Activated CD4-positive, alpha-beta memory T cell treated with anti-CD3 and anti-CD28 coated beads for 36 hours (primary cell): ENCODE measurements at regions not wholly inside any gene's neighbourhood (a gene's known extent, or its start where the extent isn't known, plus 50 kb on each side); places are given as distances from the start of the nearest gene placed in this dataset.

Source experiments
- CTCF ChIA-PET: fragments of 350-600 bp; sonication (Branson Sonifier 250); formaldehyde crosslinking; loops from one replicate; lab custom pipeline; 2021; ENCODE audit warnings: antibody characterized with exemption, inconsistent platforms; lab: Charles Lee
- POLR2A ChIA-PET: fragments of 350-600 bp; sonication (Branson Sonifier 250); formaldehyde crosslinking; loops from one replicate; lab custom pipeline; 2021; ENCODE audit warnings: antibody characterized with exemption; lab: Charles Lee
- DNase-seq: peaks from one replicate; pipeline ENCODE4 v3.0.0-alpha.2; 2020
- H3K27ac Mint-ChIP-seq: one replicate; pipeline ENCODE4 v1.8.0; 2021; ENCODE audit warnings: mixed read lengths
- H3K27me3 Mint-ChIP-seq: one replicate; pipeline ENCODE4 v1.8.0; 2021; ENCODE audit warnings: mixed read lengths
- H3K36me3 Mint-ChIP-seq: one replicate; pipeline ENCODE4 v1.8.0; 2021; ENCODE audit warnings: mixed read lengths
- H3K4me1 Mint-ChIP-seq: one replicate; pipeline ENCODE4 v1.8.0; 2021; ENCODE audit warnings: low read depth, mixed read lengths
- H3K4me3 Mint-ChIP-seq: one replicate; pipeline ENCODE4 v1.8.0; 2021; ENCODE audit warnings: mild to moderate bottlenecking, mixed read lengths
- H3K9me3 Mint-ChIP-seq: one replicate; pipeline ENCODE4 v1.8.0; 2021; ENCODE audit warnings: mixed read lengths
- intact Hi-C: fragments of 100-400 bp; cut with micrococcal nuclease; formaldehyde crosslinking; loops from one replicate; pipeline ENCODE4 v1.15.1; 2023

DNA sequence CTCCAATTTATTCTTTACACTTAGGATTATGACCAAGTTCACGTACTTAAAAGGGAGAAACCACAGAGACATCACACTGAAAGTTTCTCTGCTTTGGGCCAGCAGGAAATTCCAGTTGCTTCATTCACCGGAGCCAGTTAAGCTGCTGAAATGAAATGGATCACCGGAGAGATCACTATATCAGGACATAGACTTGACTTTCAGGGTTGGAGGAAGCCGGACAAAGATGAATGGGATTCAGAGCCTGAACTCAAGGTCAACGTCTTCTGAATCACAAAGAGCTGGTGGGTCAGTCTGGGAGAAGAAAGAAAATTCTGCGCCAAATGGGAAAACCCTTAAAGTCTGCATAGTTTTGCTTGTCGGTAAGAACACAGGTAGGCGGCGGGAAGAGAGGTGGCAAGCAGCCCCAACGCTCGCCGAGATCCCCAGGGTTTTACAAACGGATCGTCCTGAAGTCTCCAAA is 81.9 kb upstream of the CCDC28A start:
- Mint-ChIP-seq H3K27me3 (peaks cover 24% of the 10 kb centered on the region), H3K4me1 (peaks cover 9% of the 10 kb centered on the region), H3K36me3 (no peaks in the 10 kb centered on the region), H3K4me3 (peak overlapping the region; percentile 54), H3K27ac (no peak overlapping the region), H3K9me3 (no peaks in the 10 kb centered on the region)
- intact Hi-C loops = loop anchor here (1.0 to 2.0 kb wide), 3 partner anchors 75 to 295 kb away; partner anchors contain the start of gene CCDC28A
- ChIA-PET POLR2A (no interaction called here), CTCF (interaction anchor here (0.9 to 2.6 kb wide), 10 partner anchors 11 to 673 kb away, joined by 3 to 23 read pairs (median 4); no protein-coding TSS in a partner anchor)
- DNase-seq = no peak

DNA sequence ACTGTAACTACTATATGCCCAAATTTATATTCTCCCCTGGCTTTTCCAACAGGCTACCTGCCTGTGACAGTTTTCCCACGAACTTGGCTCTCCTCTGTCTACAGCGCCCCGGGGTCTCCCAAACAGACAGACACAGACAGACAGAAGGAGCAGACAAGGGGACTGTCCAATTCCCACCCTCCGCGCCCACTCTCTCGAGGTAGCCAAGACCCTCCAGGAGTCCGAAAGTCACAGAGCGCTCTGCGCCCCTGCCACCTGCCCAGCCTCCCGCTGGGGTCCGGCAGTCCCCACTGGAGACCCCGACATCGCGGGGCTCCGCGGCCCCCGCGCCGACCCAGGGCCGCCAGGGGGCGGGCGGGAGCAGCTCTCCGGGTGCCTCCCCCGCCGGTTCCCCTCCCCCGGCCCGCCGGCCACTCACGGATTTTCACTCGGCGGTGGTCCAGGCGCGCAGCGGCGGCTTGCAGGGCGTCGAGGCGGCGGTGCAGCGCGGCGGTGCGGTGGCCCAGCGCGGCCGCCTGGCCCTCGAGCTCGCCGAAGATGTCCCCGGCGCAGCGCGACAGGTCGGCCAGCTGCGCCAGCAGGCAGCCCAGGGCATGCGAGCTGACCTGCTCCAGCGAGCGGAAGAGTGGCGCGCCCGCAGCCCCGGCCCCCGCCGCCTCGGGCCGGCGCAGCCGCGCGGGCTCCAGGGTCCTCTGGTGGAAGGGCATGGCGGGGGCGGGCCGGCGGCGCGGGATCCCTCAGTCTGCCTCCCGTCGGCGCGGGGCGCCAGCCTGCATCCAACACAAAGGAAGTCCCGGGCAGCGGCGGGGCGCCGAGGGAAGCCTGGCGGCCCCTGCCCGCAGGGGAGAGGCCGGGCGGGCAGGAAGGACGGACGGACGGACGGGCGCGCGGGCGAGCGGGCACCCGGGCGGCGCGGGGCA is 81.3 kb upstream of the CCDC28A start:
- Mint-ChIP-seq H3K27ac (no peak overlapping the region), H3K4me1 (peaks cover 9% of the 10 kb centered on the region), H3K27me3 (peaks cover 27% of the 10 kb centered on the region), H3K4me3 (peak overlapping the region; percentile 73), H3K36me3 (no peaks in the 10 kb centered on the region), H3K9me3 (no peaks in the 10 kb centered on the region)
- ChIA-PET CTCF (interaction anchor here (0.6 to 2.6 kb wide), 20 partner anchors 9 to 672 kb away, joined by 3 to 23 read pairs (median 4); no protein-coding TSS in a partner anchor), POLR2A (no interaction called here)
- intact Hi-C loops = loop anchor here (1.0 to 2.0 kb wide), 3 partner anchors 74 to 294 kb away; partner anchors contain the start of gene CCDC28A
- DNase-seq = peak; percentile 64

DNA sequence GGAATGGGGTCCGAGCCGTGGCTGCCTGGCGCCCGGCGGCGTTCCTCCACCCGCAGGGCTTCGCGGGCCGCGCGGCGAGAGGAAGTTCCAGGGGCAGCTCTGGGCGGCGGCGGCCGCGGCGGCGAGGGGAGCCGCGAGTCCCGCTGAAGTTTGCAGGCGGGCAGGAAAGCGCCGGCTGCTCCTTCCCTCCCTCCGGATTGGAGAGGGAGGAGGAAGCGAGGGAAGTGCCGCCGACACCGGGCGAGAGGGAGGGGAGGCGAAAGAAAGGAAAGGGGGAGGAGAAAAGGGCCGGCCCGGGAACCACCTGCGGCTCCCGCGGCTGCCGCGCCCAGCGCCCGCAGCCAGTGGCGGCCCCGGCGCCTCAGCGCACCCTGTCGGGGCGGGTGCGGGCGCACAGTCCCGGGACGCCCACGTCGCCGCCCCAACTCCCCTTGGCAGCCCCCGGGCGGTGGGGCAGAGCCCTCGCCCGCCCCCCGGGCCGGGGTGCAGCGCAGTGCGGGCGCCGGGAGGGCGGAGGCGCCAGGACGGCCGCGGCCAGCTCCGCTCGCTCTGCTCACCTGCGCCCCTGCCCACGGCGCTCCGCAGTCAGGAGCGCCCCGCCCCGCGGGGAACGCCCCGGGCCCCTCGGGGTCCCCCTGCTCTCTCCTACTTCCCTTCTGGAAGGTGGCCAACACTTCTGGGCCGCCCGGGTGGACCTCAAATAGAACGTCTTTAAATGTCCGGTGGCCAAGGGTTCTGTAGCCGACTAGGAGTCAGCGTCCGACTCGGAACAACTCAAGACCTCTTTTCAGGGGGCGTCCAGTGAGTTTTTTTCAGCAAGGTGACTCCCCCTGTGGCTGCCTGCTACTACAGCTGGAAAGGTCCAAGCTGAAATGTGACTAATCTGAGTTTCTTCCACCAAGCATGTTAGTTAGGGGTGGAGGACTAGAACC is 80.3 kb upstream of the CCDC28A start:
- Mint-ChIP-seq H3K36me3 (no peaks in the 10 kb centered on the region), H3K9me3 (no peaks in the 10 kb centered on the region), H3K27ac (no peak overlapping the region), H3K4me3 (peak overlapping the region; percentile 77), H3K27me3 (peaks cover 27% of the 10 kb centered on the region), H3K4me1 (peaks cover 9% of the 10 kb centered on the region)
- ChIA-PET POLR2A (no interaction called here), CTCF (interaction anchor here (0.6 to 2.6 kb wide), 18 partner anchors 10 to 671 kb away, joined by 3 to 23 read pairs (median 5); no protein-coding TSS in a partner anchor)
- peak; percentile 40 for DNase-seq
- intact Hi-C loops = loop anchor here (1.0 to 2.0 kb wide), 3 partner anchors 73 to 294 kb away; partner anchors contain the start of gene CCDC28A

DNA sequence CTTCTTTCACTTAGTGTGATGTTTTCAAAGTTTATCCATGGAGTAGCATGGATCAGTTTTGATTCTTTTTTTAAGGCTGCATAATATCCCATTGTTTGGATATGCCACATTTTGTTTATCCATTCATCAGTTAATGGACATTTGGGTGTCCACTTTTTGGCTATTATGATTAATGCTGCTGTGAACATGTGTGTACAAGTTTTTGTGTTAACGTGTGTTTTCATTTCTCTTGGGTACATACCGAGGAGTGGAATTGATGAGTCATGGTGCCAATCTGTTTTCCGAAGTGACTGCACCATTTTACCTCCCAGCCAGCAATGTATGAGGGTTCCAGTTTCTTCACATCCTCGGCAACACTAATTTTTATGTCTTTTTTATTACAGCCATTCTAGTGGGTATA is 78.4 kb upstream of the CCDC28A start:
- POLR2A ChIA-PET = no interaction called here
- Mint-ChIP-seq H3K36me3 (no peaks in the 10 kb centered on the region), H3K27ac (no peak overlapping the region), H3K27me3 (peaks cover 27% of the 10 kb centered on the region), H3K4me1 (peaks cover 9% of the 10 kb centered on the region), H3K4me3 (no peak overlapping the region), H3K9me3 (no peaks in the 10 kb centered on the region)
- CTCF ChIA-PET = interaction anchor here (1.7 kb wide), 1 partner anchor 71 kb away, joined by 4 read pairs; no protein-coding TSS in a partner anchor
- intact Hi-C loops = loop anchor here (2.0 kb wide), 1 partner anchor 106 kb away; no protein-coding TSS in a partner anchor
- DNase-seq = no peak

DNA sequence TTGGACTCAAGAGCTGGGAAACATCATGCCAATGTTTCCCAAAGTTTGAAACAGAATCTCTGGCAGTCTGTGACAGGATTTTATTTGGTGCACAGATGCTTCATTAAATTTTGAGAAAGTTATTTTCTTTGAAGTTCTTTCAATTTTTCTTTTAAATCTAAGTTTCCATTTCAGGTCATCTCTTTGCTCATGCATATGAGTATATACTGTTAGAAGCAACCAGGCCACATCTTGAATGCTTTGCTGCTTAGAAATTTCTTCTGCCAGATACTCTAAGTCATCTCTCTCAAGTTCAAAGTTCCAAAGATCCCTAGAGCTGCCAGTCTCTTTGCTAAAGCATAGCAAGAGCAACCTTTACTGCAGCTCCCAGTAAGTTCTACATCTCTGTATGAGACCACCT is 59.1 kb upstream of the CCDC28A start:
- POLR2A ChIA-PET = no interaction called here
- peaks cover 15% of the 10 kb centered on the region for H3K9me3 Mint-ChIP-seq
- no peak for DNase-seq
- peaks cover 5% of the 10 kb centered on the region for H3K36me3 Mint-ChIP-seq
- CTCF ChIA-PET = no interaction called here
- H3K27me3 Mint-ChIP-seq = peaks cover 31% of the 10 kb centered on the region
- intact Hi-C loops = no loop called here
- H3K27ac Mint-ChIP-seq = no peak overlapping the region
- no peak overlapping the region for H3K4me3 Mint-ChIP-seq
- H3K4me1 Mint-ChIP-seq = no peaks in the 10 kb centered on the region

DNA sequence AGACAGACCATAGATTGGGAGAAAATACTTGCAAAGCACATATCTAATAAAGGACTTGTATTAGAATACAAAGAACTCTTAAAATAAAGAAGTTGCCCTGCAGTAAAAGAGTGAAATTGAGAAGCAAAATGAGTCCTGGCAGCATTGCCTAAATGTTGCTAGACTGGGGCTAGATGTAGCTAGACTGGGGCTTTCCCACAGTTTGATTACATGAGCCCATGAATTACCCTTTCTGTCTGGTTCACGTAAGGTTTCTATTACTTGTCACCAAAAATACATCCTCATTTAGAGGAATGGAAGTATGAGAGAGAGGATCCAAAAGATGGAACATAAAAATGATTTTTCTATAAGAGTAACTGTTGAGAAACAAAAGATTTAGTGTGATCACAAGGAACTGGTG is 57.6 kb upstream of the CCDC28A start:
- Mint-ChIP-seq H3K4me3 (no peak overlapping the region), H3K9me3 (peaks cover 15% of the 10 kb centered on the region), H3K27me3 (peaks cover 24% of the 10 kb centered on the region), H3K4me1 (no peaks in the 10 kb centered on the region), H3K27ac (no peak overlapping the region), H3K36me3 (peaks cover 5% of the 10 kb centered on the region)
- no peak for DNase-seq
- CTCF ChIA-PET = no interaction called here
- intact Hi-C loops = no loop called here
- POLR2A ChIA-PET = no interaction called here

DNA sequence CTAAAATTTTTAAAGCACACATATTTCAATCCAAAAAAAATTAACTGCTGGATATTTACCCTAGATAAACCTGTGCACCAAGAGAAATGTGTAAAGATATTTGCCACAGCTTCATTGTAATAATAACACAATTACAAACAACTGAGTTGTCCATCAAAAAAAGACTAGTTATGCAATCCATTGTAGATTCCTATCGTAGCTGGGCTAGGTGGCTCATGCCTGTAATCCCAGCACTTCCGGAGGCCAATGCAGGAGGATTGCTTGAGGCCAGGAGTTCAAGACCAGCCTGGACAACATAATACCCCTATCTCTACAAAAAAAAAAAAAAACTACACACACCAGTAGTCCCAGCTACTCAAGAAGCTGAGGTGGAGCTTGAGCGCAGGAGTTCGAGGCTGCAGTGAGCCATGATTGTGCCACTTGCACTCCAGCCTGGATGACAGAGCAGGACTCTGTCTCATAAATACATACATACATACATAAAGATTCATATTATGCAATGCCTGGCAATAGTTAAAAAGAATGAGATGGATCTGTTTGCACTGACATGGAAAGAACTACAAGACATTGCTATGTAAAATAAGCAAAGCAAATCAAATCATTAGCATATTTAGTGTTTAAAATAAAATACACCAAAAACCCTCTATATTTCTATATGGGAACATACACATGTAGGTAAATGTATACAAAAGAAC is 56.5 kb upstream of the CCDC28A start:
- H3K4me1 Mint-ChIP-seq = no peaks in the 10 kb centered on the region
- peaks cover 16% of the 10 kb centered on the region for H3K27me3 Mint-ChIP-seq
- intact Hi-C loops = no loop called here
- H3K4me3 Mint-ChIP-seq = no peak overlapping the region
- POLR2A ChIA-PET = no interaction called here
- no peak for DNase-seq
- H3K36me3 Mint-ChIP-seq = peaks cover 5% of the 10 kb centered on the region
- peaks cover 15% of the 10 kb centered on the region for H3K9me3 Mint-ChIP-seq
- no peak overlapping the region for H3K27ac Mint-ChIP-seq
- CTCF ChIA-PET = no interaction called here

DNA sequence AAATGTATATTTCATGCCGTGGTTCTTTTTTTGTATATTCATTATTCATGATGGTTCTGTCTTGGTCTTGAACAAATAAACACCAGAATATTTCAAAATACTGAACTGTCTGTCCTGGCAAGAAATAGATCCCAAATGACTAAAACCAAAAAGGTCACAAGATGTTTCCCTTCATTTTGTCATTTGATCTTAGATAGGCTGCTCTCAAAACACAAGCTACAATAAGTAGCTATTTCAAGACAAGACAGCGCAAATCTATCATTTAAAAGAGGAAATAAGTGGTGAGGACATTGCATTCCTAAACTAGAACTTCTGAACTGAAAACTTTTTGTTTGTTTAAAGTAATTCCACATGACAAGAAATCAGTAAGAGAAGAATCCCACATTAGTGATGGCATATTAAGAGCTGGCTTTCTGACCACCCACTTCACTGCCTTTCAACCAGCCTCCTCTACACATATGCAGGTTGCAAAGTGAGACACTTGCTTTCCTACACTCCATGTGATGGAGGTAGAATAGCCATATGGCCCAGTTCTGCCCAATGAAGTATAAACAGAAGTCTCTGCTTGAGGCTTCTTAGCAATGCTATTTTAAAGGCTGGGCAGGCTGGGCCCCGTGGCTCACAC is 54.4 kb upstream of the CCDC28A start:
- no peak for DNase-seq
- H3K4me3 Mint-ChIP-seq = no peak overlapping the region
- CTCF ChIA-PET = interaction anchor here (1.5 kb wide), 1 partner anchor 26 kb away, joined by 5 read pairs; no protein-coding TSS in a partner anchor
- peaks cover 16% of the 10 kb centered on the region for H3K27me3 Mint-ChIP-seq
- intact Hi-C loops = no loop called here
- POLR2A ChIA-PET = no interaction called here
- H3K27ac Mint-ChIP-seq = no peak overlapping the region
- H3K4me1 Mint-ChIP-seq = no peaks in the 10 kb centered on the region
- peaks cover 3% of the 10 kb centered on the region for H3K36me3 Mint-ChIP-seq
- peaks cover 10% of the 10 kb centered on the region for H3K9me3 Mint-ChIP-seq

DNA sequence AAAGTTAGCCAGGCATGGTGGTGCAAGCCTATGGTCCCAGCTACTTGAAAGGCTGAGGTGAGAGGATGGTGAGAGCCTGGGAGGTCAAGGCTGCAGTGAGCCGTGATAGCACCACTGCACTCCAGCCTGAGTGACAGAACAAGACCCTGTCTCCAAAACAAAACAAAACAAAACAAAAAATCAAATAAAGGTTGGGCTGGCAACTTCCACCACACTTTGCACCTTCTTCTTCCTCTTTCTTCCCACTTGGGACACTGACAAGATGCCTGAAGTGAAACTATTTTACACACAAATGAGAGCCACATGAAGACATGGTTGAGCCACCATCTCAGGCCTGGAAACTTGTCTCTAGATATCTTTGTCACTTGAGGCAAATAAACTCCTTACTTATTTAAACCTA is 53.8 kb upstream of the CCDC28A start:
- peaks cover 5% of the 10 kb centered on the region for H3K9me3 Mint-ChIP-seq
- CTCF ChIA-PET = no interaction called here

DNA sequence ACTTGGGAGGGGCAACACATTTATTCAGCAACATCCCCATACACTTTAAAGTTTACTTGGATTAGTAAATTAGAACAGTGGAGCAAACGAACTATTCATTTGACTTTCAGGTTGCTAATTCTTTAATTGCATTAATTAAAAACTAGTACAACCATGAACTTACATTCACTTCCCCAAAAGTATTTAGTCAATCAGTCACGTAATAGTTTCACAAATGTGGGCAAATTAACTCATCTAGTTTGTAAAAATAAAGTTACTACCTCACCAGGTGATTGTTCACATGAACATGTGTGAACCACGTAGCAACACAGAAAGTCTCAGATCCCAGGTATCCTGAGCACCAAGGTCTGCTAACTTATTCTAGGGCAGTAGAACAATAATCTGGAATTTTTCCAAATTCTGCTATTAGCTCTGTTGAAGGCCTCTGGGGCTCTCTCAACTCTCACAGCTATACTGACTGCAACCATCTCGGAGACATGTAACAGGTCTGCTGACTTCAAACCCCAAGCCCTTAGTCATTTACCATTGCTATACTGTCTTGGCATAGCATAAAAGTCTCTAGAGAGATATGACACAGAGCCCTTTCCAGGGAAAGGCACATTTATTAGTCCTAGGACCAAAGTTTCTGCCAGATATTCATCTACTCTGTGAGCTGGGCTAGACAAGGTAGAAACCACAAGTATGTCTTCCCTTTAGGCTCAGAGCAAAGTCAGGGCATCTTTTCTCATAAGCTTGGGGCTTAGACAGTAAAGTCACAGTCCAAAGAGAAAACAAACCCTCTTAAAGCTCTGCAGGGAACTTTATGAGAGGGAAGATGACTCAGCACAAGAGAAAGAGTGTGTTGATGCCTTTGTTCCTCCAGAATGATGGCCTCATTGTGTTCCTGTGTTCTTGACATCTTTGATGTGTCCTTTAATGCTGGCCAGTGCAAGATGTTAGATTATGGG is 50.9 kb upstream of the CCDC28A start:
- H3K4me3 Mint-ChIP-seq = no peak overlapping the region
- no peaks in the 10 kb centered on the region for H3K36me3 Mint-ChIP-seq
- intact Hi-C loops = no loop called here
- no peaks in the 10 kb centered on the region for H3K9me3 Mint-ChIP-seq
- ChIA-PET POLR2A (no interaction called here), CTCF (no interaction called here)
- H3K27ac Mint-ChIP-seq = no peak overlapping the region
- H3K27me3 Mint-ChIP-seq = peaks cover 4% of the 10 kb centered on the region
- DNase-seq = no peak
- H3K4me1 Mint-ChIP-seq = no peaks in the 10 kb centered on the region

More for the DNA sequence above, 53.8 kb upstream of the CCDC28A start:
- no peak for DNase-seq
- intact Hi-C loops = no loop called here
- Mint-ChIP-seq H3K27ac (no peak overlapping the region), H3K4me3 (no peak overlapping the region), H3K4me1 (no peaks in the 10 kb centered on the region), H3K27me3 (peaks cover 16% of the 10 kb centered on the region), H3K36me3 (no peaks in the 10 kb centered on the region)
- POLR2A ChIA-PET = no interaction called here
